NT2/D1 (cell line): ENCODE measurements at regions not wholly inside any gene's neighbourhood (a gene's known extent, or its start where the extent isn't known, plus 50 kb on each side); places are given as distances from the start of the nearest gene placed in this dataset.

Experiments
- SUZ12 ChIP-seq: IDR thresholded peaks from 2 replicates; pipeline ENCODE4 v1.6.1; 2011; ENCODE audit not compliant: insufficient read length, insufficient read depth; ENCODE audit errors: extremely low read depth
- YY1 ChIP-seq: IDR thresholded peaks from 2 replicates; pipeline ENCODE4 v1.6.1; 2011; ENCODE audit not compliant: insufficient read length, insufficient read depth

- TF ChIP-seq YY1 (no peak), SUZ12 (no peak)
Measured at GRCh38 chr16:59192551-59193199, 458.6 kb upstream of the GOT2 start.
